Gastrocnemius medialis (tissue), 4 donors: ENCODE measurements at regions not wholly inside any gene's neighbourhood (a gene's known extent, or its start where the extent isn't known, plus 50 kb on each side); places are given as distances from the start of the nearest gene placed in this dataset.

Experiments used
- CTCF ChIP-seq, 5 experiments: fragments of 450-650 bp in 3 of 5; fragments of 200-600 bp in 2 of 5; sonication (generic) in 2 of 5; IDR thresholded peaks in 4 of 5; conservative IDR thresholded peaks in 1 of 5; 1 replicate in 4 of 5; 2 replicates in 1 of 5; pipeline ENCODE4 v1.5.1; 2016 to 2019; ENCODE audit warnings: antibody characterized with exemption in 5 of 5, mild to moderate bottlenecking in 3 of 5, moderate library complexity in 3 of 5
- POLR2A ChIP-seq, 2 donors: fragments of 450-650 bp; IDR thresholded peaks; one replicate each; pipeline ENCODE4 v1.6.1; 2017; ENCODE audit warnings: antibody characterized with exemption in 2 of 2, mild to moderate bottlenecking in 2 of 2, moderate library complexity in 2 of 2

DNA sequence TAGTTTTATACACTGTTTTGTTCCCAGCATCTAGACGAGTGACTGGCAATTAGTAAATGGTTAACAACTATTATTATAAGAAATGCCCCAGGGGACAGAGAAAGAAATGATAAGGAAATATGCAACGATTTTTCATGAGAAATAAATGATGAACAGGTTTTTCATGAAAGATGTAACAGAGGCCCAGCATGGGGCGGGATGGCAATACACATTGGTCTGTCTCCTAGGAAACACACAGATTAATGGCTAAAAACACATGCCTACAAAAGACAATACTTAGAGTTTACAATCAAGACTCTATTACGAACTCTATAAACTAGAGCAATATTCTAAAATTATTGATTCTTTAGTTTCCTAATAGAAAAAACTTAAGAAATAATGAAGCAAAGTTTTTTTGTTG is 441.5 kb upstream of the CDH9 start:
- TF ChIP-seq CTCF (IDR thresholded peaks at IDR 0.05 in 4 of 5, conservative IDR thresholded peaks at IDR 0.05 in 1 of 5) (no peak), POLR2A (IDR thresholded peaks at IDR 0.05) (no peak)
